Activated CD4-positive, alpha-beta T cell treated with anti-CD3 and anti-CD28 coated beads, Interleukin-2, Interleukin-4, amounts not matched to agents 100 ng/mL and 50 ng/mL, durations not matched to agents 16 hours and 8 hours (primary cell): ENCODE measurements at regions not wholly inside any gene's neighbourhood (a gene's known extent, or its start where the extent isn't known, plus 50 kb on each side); places are given as distances from the start of the nearest gene placed in this dataset.

Experiments
- DNase-seq: peaks from one replicate; pipeline ENCODE4 v3.0.0-alpha.2; 2020; ENCODE audit warnings: low spot score

DNA sequence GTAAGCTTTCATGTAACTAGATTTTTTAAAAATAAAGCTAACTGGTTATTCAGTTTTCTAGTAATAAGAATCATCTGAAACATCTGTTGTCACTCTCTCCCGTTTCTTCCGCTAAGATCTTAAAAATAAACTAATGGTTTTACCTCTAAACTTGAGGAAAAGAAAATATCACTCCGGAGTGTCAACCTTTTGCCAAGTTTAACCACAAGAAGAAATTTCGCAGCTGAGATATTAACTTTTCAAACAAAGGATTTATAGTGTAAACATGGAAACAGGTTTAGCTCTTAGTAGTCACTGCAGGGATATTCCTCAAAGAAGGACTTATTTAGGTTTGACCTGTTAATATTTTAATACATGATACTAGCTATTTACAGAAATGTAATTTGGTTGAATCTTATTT lies 954.9 kb downstream of the ADGRL2 start:
- no peak for DNase-seq

DNA sequence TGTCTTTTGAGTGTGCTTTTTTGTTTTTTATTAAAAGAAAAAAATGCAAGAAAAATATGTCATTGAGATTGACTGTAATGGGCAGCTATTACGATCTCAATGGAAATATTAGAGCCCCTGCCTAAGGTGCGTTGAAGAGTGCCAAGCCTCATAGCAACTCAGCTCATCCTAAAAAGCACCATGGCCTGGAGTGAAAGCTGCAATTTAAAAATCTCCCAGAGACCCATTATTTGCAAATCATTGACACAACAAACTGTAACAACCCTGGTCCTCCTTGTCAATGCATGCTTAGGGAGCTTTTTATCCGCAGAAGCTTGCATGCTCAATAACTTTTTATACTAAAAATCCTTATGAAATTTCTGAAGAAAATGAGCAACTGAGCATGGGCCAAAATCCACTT lies 954.5 kb downstream of the ADGRL2 start:
- no peak for DNase-seq

DNA sequence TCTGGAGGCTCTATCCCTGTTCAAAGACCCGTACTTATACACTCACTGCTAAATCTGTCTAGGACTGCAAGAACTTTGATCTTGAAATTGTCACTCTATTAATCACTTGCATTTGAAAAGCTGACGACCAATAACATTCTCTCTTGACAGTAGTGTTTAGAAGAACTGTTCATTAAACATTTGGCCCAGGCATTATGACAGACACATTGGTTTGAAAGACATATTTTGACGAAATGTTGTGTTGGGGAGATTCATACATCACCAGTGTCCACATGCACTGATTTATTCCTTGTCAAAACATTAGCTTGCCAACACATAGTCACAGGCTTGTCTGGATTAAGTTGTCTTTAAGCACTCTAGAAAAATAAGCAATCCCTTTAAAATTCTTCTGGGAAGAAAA lies 951.3 kb downstream of the ADGRL2 start:
- no peak for DNase-seq

GRCh38 chr1:82733645-82734044 lies 932.9 kb downstream of the ADGRL2 start:
- DNase-seq, result no peak

DNA sequence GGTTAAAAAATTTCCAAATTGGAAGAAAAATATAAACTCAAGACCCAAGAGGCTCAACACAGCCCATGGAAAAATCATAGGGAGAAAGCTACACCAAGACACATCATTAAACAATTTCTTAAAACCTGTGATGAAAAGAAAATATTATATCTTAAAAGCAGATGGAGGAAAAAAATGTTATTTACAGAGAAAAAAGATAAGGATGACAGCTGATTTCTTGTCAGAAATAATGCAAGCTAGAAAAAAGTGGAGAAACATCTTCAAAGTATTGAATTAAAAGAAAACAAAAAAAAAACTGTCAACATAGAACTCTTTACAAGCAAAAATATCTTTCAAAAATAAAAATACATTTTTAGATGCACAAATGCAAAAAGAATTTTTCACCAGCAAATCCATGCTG lies 930.5 kb downstream of the ADGRL2 start:
- no peak for DNase-seq

DNA sequence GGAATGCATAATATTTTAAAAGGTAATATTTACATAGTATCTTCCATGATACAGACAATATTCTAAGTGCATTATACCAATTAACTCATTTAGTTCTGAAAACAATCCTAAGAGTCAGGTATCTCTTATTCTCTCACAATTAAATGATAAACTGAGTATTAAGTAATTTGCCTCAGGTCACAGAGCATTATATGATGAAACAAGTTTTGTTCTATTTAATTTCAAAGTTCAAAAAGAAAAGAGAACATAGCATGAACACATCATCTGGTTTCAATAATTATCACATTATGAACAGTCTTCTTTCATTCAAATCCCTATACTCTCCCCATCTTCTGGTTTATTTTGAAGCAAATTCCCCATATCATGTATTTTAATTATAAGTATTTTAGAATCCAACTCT lies 927.5 kb downstream of the ADGRL2 start:
- DNase-seq, result no peak

DNA sequence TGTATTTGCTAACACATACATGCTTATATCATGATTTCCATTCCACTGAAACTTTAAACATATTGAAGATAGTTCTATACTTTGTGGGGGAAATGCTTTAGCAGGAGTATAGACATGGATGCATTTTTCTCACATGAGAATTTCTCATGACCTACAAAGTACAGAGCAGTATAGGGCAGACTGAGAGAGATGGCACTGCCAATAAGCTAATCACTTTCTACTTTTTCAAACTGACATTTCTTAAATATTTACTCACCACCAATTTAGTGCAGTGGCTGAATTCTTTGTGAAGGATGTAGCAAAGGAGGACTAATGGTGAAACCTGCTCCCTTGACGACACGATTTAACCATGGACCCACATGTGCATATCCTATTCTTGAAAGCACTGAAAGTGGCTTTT lies 923.5 kb downstream of the ADGRL2 start:
- no peak for DNase-seq

- no peak for DNase-seq
Observed at GRCh38 chr1:82722608-82723007, 921.9 kb downstream of the ADGRL2 start.

GRCh38 chr1:82721702-82722101 lies 921.0 kb downstream of the ADGRL2 start:
- no peak for DNase-seq

DNA sequence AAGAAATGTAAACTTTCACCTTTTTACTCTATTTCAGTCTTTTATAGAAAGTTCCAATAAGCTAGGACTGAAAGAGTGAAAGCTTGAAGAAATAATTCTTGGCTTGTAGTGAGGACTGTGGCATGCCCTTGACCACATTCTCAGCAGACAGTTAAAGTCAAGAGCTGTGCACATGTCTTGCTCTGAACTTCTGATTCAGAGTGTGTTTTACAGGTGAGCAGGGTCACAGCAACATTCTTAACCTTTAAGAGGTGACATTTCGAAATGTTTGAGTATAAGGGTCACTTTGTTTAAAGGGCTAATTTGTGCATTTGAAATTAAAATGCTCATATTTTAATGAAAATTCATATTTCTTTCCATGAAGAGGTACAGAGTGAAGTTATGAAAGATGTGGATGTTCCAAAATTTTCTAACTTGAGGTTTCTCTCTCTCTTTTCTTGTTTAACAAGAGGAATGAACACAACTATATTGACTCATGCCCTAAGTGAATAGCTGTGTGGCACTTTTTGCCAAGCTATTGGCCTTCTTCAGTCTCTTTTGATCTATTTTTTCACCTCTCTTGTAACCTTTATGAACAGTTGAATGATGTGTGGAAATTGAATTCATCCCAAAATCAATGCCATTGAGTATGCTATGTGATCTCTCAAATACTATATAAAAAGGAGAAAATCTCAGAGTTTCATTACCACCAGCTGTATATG lies 918.1 kb downstream of the ADGRL2 start:
- DNase-seq, result no peak

GRCh38 chr1:82710091-82710490 lies 909.4 kb downstream of the ADGRL2 start:
- no peak for DNase-seq

GRCh38 chr1:82707681-82708080 lies 906.9 kb downstream of the ADGRL2 start:
- no peak for DNase-seq

- DNase-seq, result no peak
Observed at GRCh38 chr1:82706741-82707140, 906.0 kb downstream of the ADGRL2 start.

DNA sequence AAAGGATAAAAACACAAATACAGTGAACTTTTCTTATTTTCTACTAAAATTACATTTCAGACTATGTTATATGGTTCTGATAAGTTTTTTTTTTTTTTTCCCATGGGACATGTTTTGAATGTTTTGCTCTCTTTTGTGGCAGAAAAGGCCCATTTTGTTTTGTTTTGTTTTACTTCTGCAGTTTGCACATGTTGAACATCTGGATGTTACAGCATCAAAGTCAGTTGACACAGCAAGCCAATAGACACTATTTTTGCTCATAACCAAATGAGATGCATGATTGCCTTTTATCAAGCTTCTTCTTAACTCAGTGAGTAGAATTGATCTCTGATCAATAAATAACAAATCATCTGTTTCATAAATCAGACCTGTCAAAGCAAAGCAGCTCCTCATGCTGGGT lies 904.2 kb downstream of the ADGRL2 start:
- DNase-seq, result no peak

- no peak for DNase-seq
Observed at GRCh38 chr1:82704393-82704792, 903.7 kb downstream of the ADGRL2 start.

DNA sequence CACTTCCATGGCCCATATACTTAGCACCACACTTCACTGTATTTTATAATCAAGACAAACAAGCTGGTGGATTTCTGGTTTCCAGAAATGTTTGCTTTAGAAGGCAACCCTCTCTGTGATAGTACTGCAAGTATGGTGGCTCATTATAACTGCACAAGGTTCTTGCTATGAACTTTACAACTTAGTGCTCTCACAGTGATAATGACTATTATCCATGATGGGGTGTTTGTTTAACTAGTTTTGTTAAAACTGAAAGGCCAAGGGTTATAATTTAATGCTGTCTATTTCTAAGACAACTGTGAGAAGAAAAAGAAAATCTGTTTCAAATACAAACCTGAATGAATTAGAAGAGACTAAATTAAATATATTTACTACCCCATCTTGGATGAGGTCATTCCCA lies 903.2 kb downstream of the ADGRL2 start:
- no peak for DNase-seq

DNA sequence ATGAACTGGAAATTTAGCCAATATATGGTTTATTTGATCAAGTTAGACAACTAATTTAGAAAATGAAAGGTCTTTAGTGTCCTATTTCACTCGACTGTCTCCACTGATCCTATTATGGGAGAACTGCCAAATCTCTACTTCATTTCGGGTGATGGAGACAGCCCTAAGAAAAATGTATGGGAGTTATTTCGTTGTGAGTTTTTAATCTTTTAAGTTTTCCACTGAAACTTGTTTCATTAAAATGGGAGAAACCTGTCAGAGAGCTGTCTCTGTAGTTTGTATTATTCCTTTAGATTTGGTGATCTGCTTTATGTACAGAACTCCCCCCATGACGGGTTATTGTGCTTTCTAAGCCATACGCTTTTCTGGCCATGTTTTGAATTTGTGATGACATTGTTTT lies 899.7 kb downstream of the ADGRL2 start:
- no peak for DNase-seq

DNA sequence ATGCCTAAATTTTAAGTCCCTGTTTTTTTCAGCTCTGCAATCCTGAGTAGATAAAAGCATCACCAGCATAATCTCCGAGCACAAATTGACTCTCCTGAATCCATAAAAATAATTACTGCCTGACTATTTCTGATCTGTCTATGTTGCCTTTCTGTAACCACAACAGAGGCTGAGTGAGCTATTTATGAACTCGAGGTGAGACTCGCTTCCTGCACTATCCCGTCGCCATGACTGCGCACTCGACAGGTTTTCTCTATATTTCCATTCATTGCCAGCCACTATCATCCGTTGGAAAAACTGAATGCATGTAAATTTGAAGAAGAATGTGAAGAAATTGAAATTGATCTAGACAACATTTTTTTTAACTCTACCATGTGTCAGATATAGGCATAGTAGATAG lies 897.2 kb downstream of the ADGRL2 start:
- DNase-seq, result no peak

DNA sequence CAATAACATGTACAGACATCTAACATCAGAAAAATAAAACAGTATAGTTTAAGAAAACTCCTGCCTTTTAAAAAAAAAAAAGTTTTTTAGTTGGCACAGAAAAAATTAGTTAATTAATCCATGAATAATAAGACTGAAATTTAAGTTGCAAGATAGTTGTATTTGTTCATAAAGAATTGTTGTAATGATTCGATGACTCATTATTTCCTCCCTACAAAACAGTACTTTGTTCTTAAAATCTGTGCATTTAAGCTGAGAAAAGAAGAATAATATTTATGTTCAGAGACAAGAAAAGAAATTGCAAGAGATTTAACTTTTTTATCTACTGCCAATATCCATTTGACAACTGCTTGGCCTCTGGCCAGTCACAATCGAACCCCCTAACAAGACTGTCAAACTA lies 894.7 kb downstream of the ADGRL2 start:
- no peak for DNase-seq

DNA sequence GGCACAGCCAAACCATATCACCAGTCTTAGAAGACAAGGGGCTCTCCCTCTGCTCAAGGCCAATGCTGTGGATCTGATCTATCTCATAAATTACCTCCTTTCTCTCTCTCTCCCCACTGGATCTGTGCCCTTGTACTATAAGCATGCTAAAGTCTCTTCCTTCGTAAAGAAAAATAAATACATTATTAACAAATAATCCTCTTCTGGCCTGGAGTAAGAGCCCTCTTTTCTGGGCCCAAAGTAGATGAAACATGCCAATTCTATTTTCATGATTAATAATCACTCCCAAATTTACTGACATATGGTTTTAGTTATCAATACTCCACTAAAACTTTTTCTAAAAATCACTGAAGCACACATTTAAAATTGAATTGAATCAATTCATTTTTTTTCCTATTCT lies 889.7 kb downstream of the ADGRL2 start:
- no peak for DNase-seq

DNA sequence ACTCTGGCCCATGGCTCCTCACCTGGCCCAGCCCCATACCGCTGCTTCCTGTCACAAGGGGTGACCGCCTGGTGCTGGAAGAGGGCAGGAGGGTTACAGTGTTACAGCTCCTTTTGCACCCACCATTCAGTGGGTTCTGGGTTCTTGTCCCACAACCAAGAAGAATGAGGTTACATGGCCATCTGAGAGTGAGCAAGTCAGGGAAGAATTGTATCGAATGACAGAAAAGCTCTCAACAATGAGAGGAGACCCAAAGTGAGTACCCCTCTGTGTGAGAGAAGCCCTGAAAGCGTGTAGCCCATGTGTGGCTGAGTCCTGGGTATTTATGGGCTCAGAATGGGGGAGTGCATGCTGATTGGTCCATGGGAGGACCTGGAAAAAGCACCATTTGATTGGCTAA lies 888.5 kb downstream of the ADGRL2 start:
- DNase-seq, result no peak

DNA sequence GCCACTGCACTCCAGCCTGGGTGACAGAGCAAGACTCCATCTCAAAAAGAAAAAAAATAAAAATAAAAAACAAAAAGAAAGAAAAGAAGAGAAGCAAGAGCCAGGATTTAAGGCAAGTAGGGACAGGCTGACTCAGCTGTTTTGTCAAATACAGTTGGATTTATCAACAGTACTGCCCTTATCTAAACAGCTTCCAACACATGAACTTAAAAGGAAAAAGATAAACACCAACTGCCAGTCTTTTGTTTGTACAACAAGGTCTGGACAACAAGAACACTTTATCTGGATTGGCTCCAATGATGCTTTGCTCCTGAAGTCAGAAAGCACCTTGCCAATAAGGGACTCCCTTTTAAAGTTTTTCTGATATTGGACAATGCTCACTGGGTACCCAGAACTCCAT lies 886.0 kb downstream of the ADGRL2 start:
- DNase-seq, result no peak

DNA sequence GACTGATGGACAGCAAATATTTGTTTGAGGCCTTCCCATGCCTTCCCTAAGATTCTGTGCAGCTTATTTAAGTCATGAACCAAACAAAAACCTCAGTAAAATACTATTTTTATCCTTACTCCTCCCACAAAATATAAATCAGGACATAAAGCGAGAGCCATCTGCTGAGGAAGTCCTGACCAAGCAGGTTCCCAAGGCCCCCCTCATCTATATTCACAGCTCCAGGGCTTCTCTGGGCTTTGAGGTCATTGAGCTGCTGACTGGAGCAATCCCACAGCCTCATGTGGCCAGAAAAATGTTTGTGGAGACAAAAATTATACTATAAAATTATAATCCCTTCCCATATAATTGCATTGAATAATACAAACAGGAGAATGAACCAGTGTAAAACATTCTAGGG lies 846.2 kb downstream of the ADGRL2 start:
- no peak for DNase-seq

- DNase-seq, result no peak
Observed at GRCh38 chr1:82646336-82646735, 845.6 kb downstream of the ADGRL2 start.
